ENCODE measurements at regions not wholly inside any gene's neighbourhood (a gene's known extent, or its start where the extent isn't known, plus 50 kb on each side); places are given as distances from the start of the nearest gene placed in this dataset.

GRCh38 chr5:107310181-107310580 is 360.6 kb downstream of the EFNA5 start:
- TF ChIP-seq CTCF (conservative IDR thresholded peaks at IDR 0.05 in 1 of 2, IDR thresholded peaks at IDR 0.05 in 1 of 2; ENCODE audit: extremely low read depth in 1 of 2, insufficient read depth in 1 of 2, low read depth in 1 of 2, low read length in 2 of 2) (no peak), EZH2 (IDR thresholded peaks at IDR 0.05; ENCODE audit: borderline replicate concordance, low read length) (no peak)

All from mammary epithelial cell (primary cell).